ENCODE measurements at regions not wholly inside any gene's neighbourhood (a gene's known extent, or its start where the extent isn't known, plus 50 kb on each side); places are given as distances from the start of the nearest gene placed in this dataset.

DNA sequence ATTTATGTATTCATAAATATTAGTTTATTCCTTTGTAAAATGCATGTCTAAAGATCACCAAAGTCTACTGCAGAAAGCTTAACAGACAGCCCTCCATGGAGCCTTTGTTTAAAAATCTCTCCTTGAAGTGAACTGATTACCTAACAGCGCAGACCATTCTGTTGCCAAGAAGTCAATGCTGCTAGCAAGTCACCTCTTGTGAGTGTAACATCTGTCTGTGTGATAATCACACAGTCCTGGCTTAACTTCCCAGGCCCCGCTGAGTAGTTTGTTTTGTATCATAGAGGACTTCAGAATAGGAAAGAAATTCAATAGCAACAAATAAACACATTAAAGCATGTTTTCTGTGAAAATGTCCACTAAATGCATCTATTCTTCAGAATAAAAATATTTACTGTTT, 435.3 kb upstream of the IGFBP3 start:
- TF ChIP-seq, protein P1, sequence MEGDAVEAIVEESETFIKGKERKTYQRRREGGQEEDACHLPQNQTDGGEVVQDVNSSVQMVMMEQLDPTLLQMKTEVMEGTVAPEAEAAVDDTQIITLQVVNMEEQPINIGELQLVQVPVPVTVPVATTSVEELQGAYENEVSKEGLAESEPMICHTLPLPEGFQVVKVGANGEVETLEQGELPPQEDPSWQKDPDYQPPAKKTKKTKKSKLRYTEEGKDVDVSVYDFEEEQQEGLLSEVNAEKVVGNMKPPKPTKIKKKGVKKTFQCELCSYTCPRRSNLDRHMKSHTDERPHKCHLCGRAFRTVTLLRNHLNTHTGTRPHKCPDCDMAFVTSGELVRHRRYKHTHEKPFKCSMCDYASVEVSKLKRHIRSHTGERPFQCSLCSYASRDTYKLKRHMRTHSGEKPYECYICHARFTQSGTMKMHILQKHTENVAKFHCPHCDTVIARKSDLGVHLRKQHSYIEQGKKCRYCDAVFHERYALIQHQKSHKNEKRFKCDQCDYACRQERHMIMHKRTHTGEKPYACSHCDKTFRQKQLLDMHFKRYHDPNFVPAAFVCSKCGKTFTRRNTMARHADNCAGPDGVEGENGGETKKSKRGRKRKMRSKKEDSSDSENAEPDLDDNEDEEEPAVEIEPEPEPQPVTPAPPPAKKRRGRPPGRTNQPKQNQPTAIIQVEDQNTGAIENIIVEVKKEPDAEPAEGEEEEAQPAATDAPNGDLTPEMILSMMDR (IDR thresholded peaks at IDR 0.05): no peak

DNA sequence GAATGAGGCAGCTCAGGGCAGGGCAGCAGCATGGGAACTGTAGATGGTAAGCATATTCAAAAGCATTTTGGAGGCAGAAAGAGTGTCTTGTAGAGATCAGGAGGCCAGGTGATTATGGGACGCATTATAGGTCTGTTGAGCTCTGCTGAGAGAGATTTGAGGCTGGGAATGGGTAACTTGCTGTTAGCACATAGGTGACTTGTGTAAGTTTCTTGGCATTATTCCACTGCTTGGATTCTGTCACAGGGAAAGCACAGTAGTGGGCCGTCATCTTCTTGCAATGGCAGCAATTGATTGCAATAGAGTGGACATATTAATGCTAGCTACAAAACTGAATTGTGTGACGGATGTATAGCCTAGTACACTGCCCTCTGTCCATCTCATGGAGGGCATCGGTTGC, 434.3 kb upstream of the IGFBP3 start:
- TF ChIP-seq, protein P1 (IDR thresholded peaks at IDR 0.05): no peak

DNA sequence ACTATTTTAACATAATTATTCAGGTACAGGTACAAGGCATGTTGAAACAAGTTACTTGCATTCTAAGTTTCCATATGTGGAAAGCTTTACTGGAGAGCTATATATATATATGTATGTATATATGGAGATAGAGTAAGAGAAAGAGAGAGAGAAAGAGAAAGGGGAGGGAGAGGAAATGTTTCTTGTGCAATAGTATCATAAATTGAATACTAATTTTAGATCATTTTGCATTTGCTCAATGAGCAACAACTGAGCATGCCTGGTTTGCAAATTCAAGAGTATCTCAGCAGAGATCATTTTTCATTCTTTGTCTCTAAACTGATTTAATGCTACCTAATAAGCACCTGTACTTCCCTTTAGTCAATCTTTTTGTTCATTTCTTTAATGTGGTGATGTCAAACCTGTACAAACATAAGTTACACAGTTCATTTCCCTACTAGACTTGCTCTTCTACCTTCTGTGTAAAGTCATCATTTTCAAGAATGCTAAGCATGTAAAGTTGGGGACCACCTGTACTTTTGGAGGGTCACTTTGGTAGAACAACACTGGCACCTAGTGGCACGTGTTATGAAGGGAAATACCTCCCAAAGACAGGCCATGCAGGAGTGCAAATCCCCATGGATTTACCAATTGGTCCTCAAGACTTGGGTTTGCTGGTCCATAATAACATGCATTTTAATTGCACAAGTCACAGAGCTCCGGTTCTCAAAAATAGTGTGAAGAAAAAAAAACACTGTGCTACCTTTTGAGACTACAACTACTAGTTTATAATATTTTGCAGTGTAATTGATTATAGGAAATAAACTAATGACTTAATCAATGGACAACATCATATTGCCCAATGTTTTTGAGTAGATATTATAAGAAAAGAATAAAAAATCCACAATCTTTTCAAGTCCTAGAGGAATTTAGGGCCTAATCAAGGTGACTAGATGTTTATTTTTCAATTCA, 431.2 kb upstream of the IGFBP3 start:
- TF ChIP-seq, protein P1 (IDR thresholded peaks at IDR 0.05): peak; percentile 72

DNA sequence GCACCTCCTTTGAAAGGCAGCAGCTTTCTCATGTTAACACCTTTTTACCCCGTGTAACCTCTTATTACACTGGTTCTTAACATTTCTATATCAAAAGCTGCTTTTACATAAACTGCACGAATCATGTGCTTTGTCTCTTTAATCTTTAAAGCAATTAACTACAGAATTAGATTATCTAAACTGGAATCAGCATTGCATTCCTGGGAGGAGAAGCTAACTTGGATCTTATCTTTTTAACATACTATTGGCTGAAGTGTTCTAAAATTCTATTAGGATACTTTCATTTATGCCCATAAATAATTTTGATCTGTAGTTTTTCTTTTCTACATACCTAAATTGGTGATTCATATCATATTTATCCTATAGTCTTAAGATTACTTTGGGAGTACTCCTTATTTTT, 428.4 kb upstream of the IGFBP3 start:
- TF ChIP-seq, protein P1 (IDR thresholded peaks at IDR 0.05): no peak

DNA sequence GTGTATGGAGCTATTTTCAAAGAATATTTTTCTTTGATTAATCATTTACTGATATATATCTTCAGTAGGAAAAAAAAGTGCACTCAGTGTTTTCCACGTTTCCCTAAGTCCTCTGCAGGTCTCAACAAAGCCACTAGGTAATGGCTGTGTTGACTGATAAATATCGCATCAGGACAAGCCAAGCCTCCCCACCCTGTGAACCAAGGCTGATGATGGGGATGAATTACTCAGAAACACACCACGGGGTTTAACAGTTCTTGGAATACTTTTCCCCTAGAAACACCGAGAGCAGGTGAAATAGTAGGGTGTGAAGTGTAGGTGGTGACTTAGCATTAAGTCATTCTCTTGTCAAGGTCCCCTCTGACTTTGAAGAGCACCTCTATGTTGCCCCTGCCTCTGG, 423.5 kb upstream of the IGFBP3 start:
- TF ChIP-seq, protein P1 (IDR thresholded peaks at IDR 0.05): no peak

DNA sequence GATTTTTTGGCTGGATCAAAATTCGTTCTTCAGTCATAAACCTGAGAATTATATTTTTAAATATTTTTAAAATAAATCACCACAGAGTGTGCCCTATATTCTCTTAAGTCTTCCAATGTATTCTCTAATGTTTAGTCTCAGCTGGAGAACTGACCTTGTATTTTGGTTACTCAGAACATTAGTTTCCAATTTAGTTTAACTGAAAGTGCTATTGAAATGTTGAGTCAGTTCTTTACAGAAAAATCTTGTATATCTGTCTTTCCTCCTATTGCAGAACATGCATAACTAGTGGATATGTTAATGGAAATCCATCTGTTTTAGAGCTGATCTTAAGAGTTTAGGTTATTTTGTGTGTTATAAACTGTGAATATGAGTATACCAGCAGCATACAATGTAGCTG, 422.7 kb upstream of the IGFBP3 start:
- TF ChIP-seq, protein P1 (IDR thresholded peaks at IDR 0.05): no peak

DNA sequence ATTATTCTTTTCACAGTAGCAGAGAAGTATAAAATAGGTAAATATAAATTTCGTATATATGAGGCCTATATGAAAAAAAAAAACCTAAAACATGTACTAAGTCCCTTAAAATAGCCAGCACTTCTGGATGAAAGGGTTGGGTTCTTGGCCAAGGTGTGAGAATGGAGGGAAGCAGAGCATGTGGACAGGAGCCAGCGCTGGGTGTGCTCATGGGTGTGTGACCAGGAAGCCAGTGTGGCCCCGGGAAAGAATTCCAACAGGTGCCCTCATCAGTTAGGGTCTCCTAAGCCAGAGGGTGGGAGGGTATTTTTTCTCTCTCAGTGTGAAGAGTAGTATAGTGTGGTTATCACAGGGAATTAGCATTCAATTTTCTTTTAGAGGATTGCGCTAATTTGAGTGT, 401.9 kb upstream of the IGFBP3 start:
- TF ChIP-seq, protein P1 (IDR thresholded peaks at IDR 0.05): no peak

Data from LNCAP (cell line).